HEK293 (cell line): ENCODE measurements at regions not wholly inside any gene's neighbourhood (a gene's known extent, or its start where the extent isn't known, plus 50 kb on each side); places are given as distances from the start of the nearest gene placed in this dataset.

Experiments used
- CTCF ChIA-PET: fragments of 350-600 bp; formaldehyde crosslinking; extraction: SDS; loops from one replicate; lab custom pipeline; 2021; ENCODE audit warnings: antibody characterized with exemption; lab: Yijun Ruan, JAX
- POLR2A ChIA-PET: fragments of 300-600 bp; formaldehyde crosslinking; extraction: SDS; loops from one replicate; lab custom pipeline; 2020; ENCODE audit warnings: antibody characterized with exemption, inconsistent platforms; lab: Yijun Ruan, JAX
- H3K27ac ChIP-seq: fragments of 200-500 bp; sonication (Bioruptor generic); 2 replicates; pipeline ENCODE4 v1.5.1; 2014; ENCODE audit warnings: low read depth, low read length, control low read depth, inconsistent platforms; ENCODE audit errors: extremely low read depth
- H3K36me3 ChIP-seq, 2 experiments: fragments of 200-500 bp in 1 of 2; sonication (Bioruptor generic) in 1 of 2; 1 replicate in 1 of 2; 2 replicates in 1 of 2; pipeline ENCODE4 v1.5.1; 2014 to 2017; ENCODE audit warnings: inconsistent platforms in 2 of 2, low read length in 2 of 2; ENCODE audit not compliant: control insufficient read depth in 2 of 2, insufficient read depth in 1 of 2
- H3K4me1 ChIP-seq: fragments of 200-500 bp; sonication (Bioruptor generic); 2 replicates; pipeline ENCODE4 v1.5.1; 2014; ENCODE audit warnings: mild to moderate bottlenecking, low read length, inconsistent platforms; ENCODE audit not compliant: control insufficient read depth, insufficient read depth
- H3K4me3 ChIP-seq: 2 replicates; pipeline ENCODE4 v1.5.1; 2011; ENCODE audit warnings: low read depth, mild to moderate bottlenecking, control low read depth, low read length, moderate library complexity
- H3K9me3 ChIP-seq: fragments of 200-500 bp; sonication (Bioruptor generic); 2 replicates; pipeline ENCODE4 v1.5.1; 2014; ENCODE audit warnings: low read depth, low read length, inconsistent platforms; ENCODE audit not compliant: control insufficient read depth, insufficient read depth
- ATF2 ChIP-seq: fragments of 450-650 bp; formaldehyde crosslinking; IDR thresholded peaks from 2 replicates; pipeline ENCODE4 v1.5.1; 2016; ENCODE audit warnings: missing biosample characterization, missing genetic modification characterization, low read depth
- KLF8 ChIP-seq: fragments of 450-650 bp; formaldehyde crosslinking; IDR thresholded peaks from 2 replicates; pipeline ENCODE4 v1.5.1; 2016; ENCODE audit warnings: missing biosample characterization, missing genetic modification characterization
- RBAK ChIP-seq: fragments of 450-650 bp; formaldehyde crosslinking; IDR thresholded peaks from 2 replicates; pipeline ENCODE4 v1.5.1; 2016; ENCODE audit warnings: missing biosample characterization, missing genetic modification characterization
- SP2 ChIP-seq: fragments of 450-650 bp; formaldehyde crosslinking; IDR thresholded peaks from 2 replicates; pipeline ENCODE4 v1.5.1; 2016; ENCODE audit warnings: missing biosample characterization, missing genetic modification characterization
- ZNF146 ChIP-seq: fragments of 450-650 bp; formaldehyde crosslinking; IDR thresholded peaks from 2 replicates; pipeline ENCODE4 v1.5.1; 2016; ENCODE audit warnings: missing biosample characterization, missing genetic modification characterization
- ZNF175 ChIP-seq: fragments of 450-650 bp; formaldehyde crosslinking; IDR thresholded peaks from 2 replicates; pipeline ENCODE4 v1.5.1; 2016; ENCODE audit warnings: missing biosample characterization, missing genetic modification characterization
- ZNF391 ChIP-seq: fragments of 450-650 bp; formaldehyde crosslinking; IDR thresholded peaks from 2 replicates; pipeline ENCODE4 v1.5.1; 2016; ENCODE audit warnings: low read depth, missing biosample characterization, missing genetic modification characterization, borderline replicate concordance
- ZNF555 ChIP-seq: fragments of 450-650 bp; formaldehyde crosslinking; conservative IDR thresholded peaks from 2 replicates; pipeline ENCODE4 v1.5.1; 2017; ENCODE audit warnings: missing biosample characterization, mild to moderate bottlenecking, missing genetic modification characterization, inconsistent platforms
- ZNF571 ChIP-seq: fragments of 450-650 bp; formaldehyde crosslinking; IDR thresholded peaks from 2 replicates; pipeline ENCODE4 v1.5.0; 2017; ENCODE audit warnings: missing biosample characterization, missing genetic modification characterization
- ZNF600 ChIP-seq: fragments of 450-650 bp; formaldehyde crosslinking; IDR thresholded peaks from 2 replicates; pipeline ENCODE4 v1.5.1; 2016; ENCODE audit warnings: missing biosample characterization, missing genetic modification characterization
- ZNF664 ChIP-seq: fragments of 450-650 bp; formaldehyde crosslinking; IDR thresholded peaks from 2 replicates; pipeline ENCODE4 v1.5.1; 2016; ENCODE audit warnings: missing biosample characterization, missing genetic modification characterization
- ZNF785 ChIP-seq: fragments of 450-650 bp; formaldehyde crosslinking; IDR thresholded peaks from 2 replicates; pipeline ENCODE4 v1.5.1; 2016; ENCODE audit warnings: missing biosample characterization, missing genetic modification characterization
- TF ChIP-seq, protein P1 (sequence below): fragments of 450-650 bp; formaldehyde crosslinking; IDR thresholded peaks from 2 replicates; pipeline ENCODE4; 2016; ENCODE audit warnings: missing biosample characterization, missing genetic modification characterization
- TF ChIP-seq, protein P2 (sequence below): fragments of 450-650 bp; formaldehyde crosslinking; conservative IDR thresholded peaks from 2 replicates; pipeline ENCODE4 v1.5.1; 2016; ENCODE audit warnings: low read depth, missing biosample characterization, missing genetic modification characterization
- TF ChIP-seq, protein P3 (sequence below): fragments of 450-650 bp; formaldehyde crosslinking; IDR thresholded peaks from 2 replicates; pipeline ENCODE4 v1.5.1; 2016; ENCODE audit warnings: missing biosample characterization, missing genetic modification characterization

DNA sequence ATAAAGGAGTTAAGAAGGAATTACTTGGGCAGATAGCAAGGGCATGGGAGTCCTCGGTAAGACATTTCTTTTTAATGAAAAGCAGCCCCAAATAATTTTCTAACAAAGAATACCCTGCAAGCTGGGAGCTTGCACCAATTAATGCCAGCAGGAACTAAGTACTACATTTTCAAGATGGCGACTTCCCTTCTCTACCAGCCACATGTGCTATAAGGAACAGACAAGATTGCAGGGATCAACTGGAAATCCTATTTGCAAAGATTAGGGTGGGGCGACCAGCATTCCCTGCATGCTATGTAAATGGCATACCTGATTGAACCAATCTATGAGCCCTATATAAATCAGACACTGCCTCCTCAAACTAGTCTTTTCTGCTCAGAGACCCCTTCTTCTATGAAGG is 827.5 kb downstream of the ADCYAP1 start:
- TF ChIP-seq ZNF391 (tag by site-specific recombination) (no peak), ZNF785 (tag by site-specific recombination) (no peak), SP2 (tag by site-specific recombination) (no peak), RBAK (tag by site-specific recombination) (no peak), ZNF571 (tag by site-specific recombination) (no peak), ZNF664 (no peak), ZNF555 (tag by site-specific recombination) (no peak), KLF8 (tag by site-specific recombination) (no peak), ZNF600 (no peak)
- TF ChIP-seq, protein P1, sequence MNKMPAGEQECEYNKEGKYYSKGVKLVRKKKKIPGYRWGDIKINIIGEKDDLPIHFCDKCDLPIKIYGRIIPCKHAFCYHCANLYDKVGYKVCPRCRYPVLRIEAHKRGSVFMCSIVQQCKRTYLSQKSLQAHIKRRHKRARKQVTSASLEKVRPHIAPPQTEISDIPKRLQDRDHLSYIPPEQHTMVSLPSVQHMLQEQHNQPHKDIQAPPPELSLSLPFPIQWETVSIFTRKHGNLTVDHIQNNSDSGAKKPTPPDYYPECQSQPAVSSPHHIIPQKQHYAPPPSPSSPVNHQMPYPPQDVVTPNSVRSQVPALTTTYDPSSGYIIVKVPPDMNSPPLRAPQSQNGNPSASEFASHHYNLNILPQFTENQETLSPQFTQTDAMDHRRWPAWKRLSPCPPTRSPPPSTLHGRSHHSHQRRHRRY (tag by site-specific recombination), result no peak
- TF ChIP-seq, protein P2, sequence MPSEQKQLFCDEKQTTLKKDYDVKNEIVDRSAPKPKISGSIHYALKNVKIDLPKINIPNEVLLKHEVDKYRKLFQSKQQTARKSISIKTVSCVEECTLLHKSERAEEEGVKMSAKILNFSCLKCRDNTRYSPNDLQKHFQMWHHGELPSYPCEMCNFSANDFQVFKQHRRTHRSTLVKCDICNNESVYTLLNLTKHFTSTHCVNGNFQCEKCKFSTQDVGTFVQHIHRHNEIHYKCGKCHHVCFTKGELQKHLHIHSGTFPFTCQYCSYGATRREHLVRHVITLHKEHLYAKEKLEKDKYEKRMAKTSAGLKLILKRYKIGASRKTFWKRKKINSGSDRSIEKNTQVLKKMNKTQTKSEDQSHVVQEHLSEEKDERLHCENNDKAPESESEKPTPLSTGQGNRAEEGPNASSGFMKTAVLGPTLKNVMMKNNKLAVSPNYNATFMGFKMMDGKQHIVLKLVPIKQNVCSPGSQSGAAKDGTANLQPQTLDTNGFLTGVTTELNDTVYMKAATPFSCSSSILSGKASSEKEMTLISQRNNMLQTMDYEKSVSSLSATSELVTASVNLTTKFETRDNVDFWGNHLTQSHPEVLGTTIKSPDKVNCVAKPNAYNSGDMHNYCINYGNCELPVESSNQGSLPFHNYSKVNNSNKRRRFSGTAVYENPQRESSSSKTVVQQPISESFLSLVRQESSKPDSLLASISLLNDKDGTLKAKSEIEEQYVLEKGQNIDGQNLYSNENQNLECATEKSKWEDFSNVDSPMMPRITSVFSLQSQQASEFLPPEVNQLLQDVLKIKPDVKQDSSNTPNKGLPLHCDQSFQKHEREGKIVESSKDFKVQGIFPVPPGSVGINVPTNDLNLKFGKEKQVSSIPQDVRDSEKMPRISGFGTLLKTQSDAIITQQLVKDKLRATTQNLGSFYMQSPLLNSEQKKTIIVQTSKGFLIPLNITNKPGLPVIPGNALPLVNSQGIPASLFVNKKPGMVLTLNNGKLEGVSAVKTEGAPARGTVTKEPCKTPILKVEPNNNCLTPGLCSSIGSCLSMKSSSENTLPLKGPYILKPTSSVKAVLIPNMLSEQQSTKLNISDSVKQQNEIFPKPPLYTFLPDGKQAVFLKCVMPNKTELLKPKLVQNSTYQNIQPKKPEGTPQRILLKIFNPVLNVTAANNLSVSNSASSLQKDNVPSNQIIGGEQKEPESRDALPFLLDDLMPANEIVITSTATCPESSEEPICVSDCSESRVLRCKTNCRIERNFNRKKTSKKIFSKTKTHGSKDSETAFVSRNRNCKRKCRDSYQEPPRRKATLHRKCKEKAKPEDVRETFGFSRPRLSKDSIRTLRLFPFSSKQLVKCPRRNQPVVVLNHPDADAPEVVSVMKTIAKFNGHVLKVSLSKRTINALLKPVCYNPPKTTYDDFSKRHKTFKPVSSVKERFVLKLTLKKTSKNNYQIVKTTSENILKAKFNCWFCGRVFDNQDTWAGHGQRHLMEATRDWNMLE, result no peak
- TF ChIP-seq, all 188 proteins: peak for 0
- Histone ChIP-seq H3K4me1 (no peaks in the 10 kb centered on the region), H3K4me3 (no peak overlapping the region), H3K27ac (no peak overlapping the region), H3K36me3 (no peaks in the 10 kb centered on the region), H3K9me3 (no peaks in the 10 kb centered on the region)
- ChIA-PET CTCF (no interaction called here), POLR2A (no interaction called here)

- ChIA-PET POLR2A (no interaction called here), CTCF (no interaction called here)
- Histone ChIP-seq H3K4me3 (no peak overlapping the region), H3K27ac (no peak overlapping the region), H3K36me3 (no peaks in the 10 kb centered on the region), H3K4me1 (no peaks in the 10 kb centered on the region), H3K9me3 (no peaks in the 10 kb centered on the region)
- TF ChIP-seq, protein P3, sequence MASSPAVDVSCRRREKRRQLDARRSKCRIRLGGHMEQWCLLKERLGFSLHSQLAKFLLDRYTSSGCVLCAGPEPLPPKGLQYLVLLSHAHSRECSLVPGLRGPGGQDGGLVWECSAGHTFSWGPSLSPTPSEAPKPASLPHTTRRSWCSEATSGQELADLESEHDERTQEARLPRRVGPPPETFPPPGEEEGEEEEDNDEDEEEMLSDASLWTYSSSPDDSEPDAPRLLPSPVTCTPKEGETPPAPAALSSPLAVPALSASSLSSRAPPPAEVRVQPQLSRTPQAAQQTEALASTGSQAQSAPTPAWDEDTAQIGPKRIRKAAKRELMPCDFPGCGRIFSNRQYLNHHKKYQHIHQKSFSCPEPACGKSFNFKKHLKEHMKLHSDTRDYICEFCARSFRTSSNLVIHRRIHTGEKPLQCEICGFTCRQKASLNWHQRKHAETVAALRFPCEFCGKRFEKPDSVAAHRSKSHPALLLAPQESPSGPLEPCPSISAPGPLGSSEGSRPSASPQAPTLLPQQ, result no peak
- TF ChIP-seq ZNF146, result no peak
- no peak for TF ChIP-seq ATF2
- TF ChIP-seq ZNF600, result no peak
- no peak for TF ChIP-seq ZNF175 (tag by site-specific recombination)
Observed at GRCh38 chr18:1746131-1746530, 825.2 kb downstream of the METTL4 start.
